ENCODE measurements at regions not wholly inside any gene's neighbourhood (a gene's known extent, or its start where the extent isn't known, plus 50 kb on each side); places are given as distances from the start of the nearest gene placed in this dataset.

- TF ChIP-seq CTCF (conservative IDR thresholded peaks at IDR 0.05 in 1 of 2, IDR thresholded peaks at IDR 0.05 in 1 of 2; ENCODE audit: low read depth in 1 of 2, low read length in 2 of 2) (no peak), EZH2 (IDR thresholded peaks at IDR 0.05; ENCODE audit: low read length, missing control alignments) (no peak)
These were observed 69.6 kb upstream of the SHISAL1 start for GRCh38 chr22:44382116-44383038.
